ENCODE measurements at regions not wholly inside any gene's neighbourhood (a gene's known extent, or its start where the extent isn't known, plus 50 kb on each side); places are given as distances from the start of the nearest gene placed in this dataset.

DNA sequence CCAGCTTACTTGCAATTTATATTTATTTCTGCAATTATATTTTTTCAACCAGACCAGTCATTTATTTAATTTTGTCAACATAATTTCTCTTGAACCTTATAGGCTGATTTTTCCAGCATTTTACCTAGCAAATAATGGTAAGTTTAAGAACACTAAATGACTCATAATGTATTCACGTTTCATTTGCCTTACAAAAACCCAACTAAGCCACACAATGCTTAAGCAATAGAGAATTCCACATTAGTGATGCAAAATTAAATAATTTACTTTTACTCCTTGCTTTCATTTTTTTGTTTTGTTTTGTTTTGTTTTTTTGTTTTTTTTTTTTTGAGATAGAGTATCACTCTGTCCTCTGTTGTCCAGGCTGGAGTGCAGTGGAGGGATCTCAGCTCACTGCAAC lies 110.4 kb upstream of the VRK2 start (continued):
- TF ChIP-seq, protein P1, sequence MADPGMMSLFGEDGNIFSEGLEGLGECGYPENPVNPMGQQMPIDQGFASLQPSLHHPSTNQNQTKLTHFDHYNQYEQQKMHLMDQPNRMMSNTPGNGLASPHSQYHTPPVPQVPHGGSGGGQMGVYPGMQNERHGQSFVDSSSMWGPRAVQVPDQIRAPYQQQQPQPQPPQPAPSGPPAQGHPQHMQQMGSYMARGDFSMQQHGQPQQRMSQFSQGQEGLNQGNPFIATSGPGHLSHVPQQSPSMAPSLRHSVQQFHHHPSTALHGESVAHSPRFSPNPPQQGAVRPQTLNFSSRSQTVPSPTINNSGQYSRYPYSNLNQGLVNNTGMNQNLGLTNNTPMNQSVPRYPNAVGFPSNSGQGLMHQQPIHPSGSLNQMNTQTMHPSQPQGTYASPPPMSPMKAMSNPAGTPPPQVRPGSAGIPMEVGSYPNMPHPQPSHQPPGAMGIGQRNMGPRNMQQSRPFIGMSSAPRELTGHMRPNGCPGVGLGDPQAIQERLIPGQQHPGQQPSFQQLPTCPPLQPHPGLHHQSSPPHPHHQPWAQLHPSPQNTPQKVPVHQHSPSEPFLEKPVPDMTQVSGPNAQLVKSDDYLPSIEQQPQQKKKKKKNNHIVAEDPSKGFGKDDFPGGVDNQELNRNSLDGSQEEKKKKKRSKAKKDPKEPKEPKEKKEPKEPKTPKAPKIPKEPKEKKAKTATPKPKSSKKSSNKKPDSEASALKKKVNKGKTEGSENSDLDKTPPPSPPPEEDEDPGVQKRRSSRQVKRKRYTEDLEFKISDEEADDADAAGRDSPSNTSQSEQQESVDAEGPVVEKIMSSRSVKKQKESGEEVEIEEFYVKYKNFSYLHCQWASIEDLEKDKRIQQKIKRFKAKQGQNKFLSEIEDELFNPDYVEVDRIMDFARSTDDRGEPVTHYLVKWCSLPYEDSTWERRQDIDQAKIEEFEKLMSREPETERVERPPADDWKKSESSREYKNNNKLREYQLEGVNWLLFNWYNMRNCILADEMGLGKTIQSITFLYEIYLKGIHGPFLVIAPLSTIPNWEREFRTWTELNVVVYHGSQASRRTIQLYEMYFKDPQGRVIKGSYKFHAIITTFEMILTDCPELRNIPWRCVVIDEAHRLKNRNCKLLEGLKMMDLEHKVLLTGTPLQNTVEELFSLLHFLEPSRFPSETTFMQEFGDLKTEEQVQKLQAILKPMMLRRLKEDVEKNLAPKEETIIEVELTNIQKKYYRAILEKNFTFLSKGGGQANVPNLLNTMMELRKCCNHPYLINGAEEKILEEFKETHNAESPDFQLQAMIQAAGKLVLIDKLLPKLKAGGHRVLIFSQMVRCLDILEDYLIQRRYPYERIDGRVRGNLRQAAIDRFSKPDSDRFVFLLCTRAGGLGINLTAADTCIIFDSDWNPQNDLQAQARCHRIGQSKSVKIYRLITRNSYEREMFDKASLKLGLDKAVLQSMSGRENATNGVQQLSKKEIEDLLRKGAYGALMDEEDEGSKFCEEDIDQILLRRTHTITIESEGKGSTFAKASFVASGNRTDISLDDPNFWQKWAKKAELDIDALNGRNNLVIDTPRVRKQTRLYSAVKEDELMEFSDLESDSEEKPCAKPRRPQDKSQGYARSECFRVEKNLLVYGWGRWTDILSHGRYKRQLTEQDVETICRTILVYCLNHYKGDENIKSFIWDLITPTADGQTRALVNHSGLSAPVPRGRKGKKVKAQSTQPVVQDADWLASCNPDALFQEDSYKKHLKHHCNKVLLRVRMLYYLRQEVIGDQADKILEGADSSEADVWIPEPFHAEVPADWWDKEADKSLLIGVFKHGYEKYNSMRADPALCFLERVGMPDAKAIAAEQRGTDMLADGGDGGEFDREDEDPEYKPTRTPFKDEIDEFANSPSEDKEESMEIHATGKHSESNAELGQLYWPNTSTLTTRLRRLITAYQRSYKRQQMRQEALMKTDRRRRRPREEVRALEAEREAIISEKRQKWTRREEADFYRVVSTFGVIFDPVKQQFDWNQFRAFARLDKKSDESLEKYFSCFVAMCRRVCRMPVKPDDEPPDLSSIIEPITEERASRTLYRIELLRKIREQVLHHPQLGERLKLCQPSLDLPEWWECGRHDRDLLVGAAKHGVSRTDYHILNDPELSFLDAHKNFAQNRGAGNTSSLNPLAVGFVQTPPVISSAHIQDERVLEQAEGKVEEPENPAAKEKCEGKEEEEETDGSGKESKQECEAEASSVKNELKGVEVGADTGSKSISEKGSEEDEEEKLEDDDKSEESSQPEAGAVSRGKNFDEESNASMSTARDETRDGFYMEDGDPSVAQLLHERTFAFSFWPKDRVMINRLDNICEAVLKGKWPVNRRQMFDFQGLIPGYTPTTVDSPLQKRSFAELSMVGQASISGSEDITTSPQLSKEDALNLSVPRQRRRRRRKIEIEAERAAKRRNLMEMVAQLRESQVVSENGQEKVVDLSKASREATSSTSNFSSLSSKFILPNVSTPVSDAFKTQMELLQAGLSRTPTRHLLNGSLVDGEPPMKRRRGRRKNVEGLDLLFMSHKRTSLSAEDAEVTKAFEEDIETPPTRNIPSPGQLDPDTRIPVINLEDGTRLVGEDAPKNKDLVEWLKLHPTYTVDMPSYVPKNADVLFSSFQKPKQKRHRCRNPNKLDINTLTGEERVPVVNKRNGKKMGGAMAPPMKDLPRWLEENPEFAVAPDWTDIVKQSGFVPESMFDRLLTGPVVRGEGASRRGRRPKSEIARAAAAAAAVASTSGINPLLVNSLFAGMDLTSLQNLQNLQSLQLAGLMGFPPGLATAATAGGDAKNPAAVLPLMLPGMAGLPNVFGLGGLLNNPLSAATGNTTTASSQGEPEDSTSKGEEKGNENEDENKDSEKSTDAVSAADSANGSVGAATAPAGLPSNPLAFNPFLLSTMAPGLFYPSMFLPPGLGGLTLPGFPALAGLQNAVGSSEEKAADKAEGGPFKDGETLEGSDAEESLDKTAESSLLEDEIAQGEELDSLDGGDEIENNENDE (IDR thresholded peaks at IDR 0.05; ENCODE audit: insufficient replicate concordance, low read length): no peak
- TF ChIP-seq HDAC2 (IDR thresholded peaks at IDR 0.05; ENCODE audit: borderline replicate concordance in 1 of 2, low read depth in 2 of 2, low read length in 2 of 2) (no peak), CHD1 (IDR thresholded peaks at IDR 0.05; ENCODE audit: low read depth, low read length) (no peak), MAFK (IDR thresholded peaks at IDR 0.05; ENCODE audit: low read depth, low read length) (no peak), NRF1 (IDR thresholded peaks at IDR 0.05; ENCODE audit: low read depth, low read length) (no peak), CBX8 (IDR thresholded peaks at IDR 0.05; ENCODE audit: borderline replicate concordance, low read depth, low read length) (no peak), SIX5 (IDR thresholded peaks at IDR 0.05; ENCODE audit: low read depth, low read length) (no peak), CTBP2 (IDR thresholded peaks at IDR 0.05; ENCODE audit: borderline replicate concordance, insufficient read depth, insufficient read length, low read length) (no peak), POLR2A (IDR thresholded peaks at IDR 0.05; ENCODE audit: control extremely low read depth in 1 of 2, low read depth in 2 of 2, low read length in 2 of 2) (no peak), POLR2AphosphoS5 (IDR thresholded peaks at IDR 0.05; ENCODE audit: low read depth, low read length) (no peak), CREB1 (IDR thresholded peaks at IDR 0.05) (no peak), TAF1 (IDR thresholded peaks at IDR 0.05; ENCODE audit: low read depth, low read length) (no peak)

Measured in H1 (cell line).